HFFc6 (cell line): ENCODE measurements at regions not wholly inside any gene's neighbourhood (a gene's known extent, or its start where the extent isn't known, plus 50 kb on each side); places are given as distances from the start of the nearest gene placed in this dataset.

Experiments used
- DNase-seq: peaks from one replicate; pipeline ENCODE4 v3.0.0-alpha.2; 2018
- H3K27ac Mint-ChIP-seq: 2 replicates; pipeline ENCODE4 v1.8.0; 2020; ENCODE audit warnings: mild to moderate bottlenecking, mixed read lengths
- H3K27me3 Mint-ChIP-seq: 2 replicates; pipeline ENCODE4 v1.8.0; 2021; ENCODE audit warnings: mild to moderate bottlenecking, moderate library complexity, mixed read lengths; ENCODE audit not compliant: insufficient read depth
- H3K36me3 Mint-ChIP-seq: 2 replicates; pipeline ENCODE4 v1.8.0; 2021; ENCODE audit warnings: low read depth, mixed read lengths
- H3K4me1 Mint-ChIP-seq: 2 replicates; pipeline ENCODE4 v1.8.0; 2020; ENCODE audit warnings: low read depth, mixed read lengths
- H3K4me3 Mint-ChIP-seq: 2 replicates; pipeline ENCODE4 v1.8.0; 2020; ENCODE audit warnings: mild to moderate bottlenecking, moderate library complexity, mixed read lengths
- H3K9me3 Mint-ChIP-seq: 2 replicates; pipeline ENCODE4 v1.8.0; 2020; ENCODE audit warnings: mild to moderate bottlenecking, mixed read lengths
- TF ChIP-seq, protein P1 (sequence below): fragments of 200-600 bp; sonication (generic); IDR thresholded peaks from 2 replicates; pipeline ENCODE4 v1.5.0; 2021; ENCODE audit warnings: antibody characterized with exemption, mild to moderate bottlenecking

DNA sequence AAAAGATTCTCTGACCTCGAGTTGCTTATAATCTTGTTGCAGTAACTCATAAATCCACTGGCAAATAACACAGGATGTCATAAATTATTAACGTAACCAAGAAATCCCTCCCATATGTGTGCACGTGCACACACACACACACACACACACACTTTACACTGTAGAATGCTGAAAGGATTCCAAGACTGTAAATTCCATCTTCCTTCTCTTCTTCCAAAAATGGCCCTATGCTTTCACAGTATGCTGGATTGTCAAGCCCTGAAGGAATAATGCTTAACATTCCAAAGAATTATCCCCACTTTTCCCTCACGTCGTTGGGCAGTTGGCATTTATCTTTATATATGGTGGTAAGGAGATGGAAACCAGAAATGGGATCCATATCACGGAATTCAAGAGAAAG is 117.5 kb upstream of the CRIM1 start:
- Mint-ChIP-seq H3K27ac (no peak overlapping the region), H3K4me1 (peaks cover 6% of the 10 kb centered on the region), H3K27me3 (peaks cover 2% of the 10 kb centered on the region), H3K9me3 (no peaks in the 10 kb centered on the region), H3K4me3 (no peak overlapping the region), H3K36me3 (no peaks in the 10 kb centered on the region)
- TF ChIP-seq, protein P1, sequence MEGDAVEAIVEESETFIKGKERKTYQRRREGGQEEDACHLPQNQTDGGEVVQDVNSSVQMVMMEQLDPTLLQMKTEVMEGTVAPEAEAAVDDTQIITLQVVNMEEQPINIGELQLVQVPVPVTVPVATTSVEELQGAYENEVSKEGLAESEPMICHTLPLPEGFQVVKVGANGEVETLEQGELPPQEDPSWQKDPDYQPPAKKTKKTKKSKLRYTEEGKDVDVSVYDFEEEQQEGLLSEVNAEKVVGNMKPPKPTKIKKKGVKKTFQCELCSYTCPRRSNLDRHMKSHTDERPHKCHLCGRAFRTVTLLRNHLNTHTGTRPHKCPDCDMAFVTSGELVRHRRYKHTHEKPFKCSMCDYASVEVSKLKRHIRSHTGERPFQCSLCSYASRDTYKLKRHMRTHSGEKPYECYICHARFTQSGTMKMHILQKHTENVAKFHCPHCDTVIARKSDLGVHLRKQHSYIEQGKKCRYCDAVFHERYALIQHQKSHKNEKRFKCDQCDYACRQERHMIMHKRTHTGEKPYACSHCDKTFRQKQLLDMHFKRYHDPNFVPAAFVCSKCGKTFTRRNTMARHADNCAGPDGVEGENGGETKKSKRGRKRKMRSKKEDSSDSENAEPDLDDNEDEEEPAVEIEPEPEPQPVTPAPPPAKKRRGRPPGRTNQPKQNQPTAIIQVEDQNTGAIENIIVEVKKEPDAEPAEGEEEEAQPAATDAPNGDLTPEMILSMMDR, result no peak
- DNase-seq, result no peak

DNA sequence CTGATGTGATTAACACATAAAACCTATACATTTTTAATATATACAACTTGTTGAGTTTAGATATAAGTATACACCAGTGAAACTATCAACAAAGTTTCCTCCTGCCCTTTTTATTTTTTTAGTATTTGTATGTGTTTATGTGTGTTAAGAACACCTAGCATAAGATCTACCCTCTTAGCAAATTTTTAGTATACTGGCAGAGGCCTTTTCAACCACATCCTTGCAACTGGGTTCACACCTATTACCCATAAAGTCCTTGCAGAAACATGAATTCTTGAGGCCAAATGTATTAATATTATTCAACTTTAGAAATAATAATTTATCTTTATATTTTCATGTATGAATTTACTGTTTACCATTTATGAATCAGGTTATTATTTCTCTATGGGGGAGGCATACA is 119.7 kb upstream of the CRIM1 start:
- Mint-ChIP-seq H3K27ac (no peak overlapping the region), H3K4me1 (peaks cover 6% of the 10 kb centered on the region), H3K9me3 (no peaks in the 10 kb centered on the region), H3K4me3 (no peak overlapping the region), H3K36me3 (no peaks in the 10 kb centered on the region), H3K27me3 (peaks cover 2% of the 10 kb centered on the region)
- TF ChIP-seq, protein P1, result no peak
- DNase-seq, result no peak

DNA sequence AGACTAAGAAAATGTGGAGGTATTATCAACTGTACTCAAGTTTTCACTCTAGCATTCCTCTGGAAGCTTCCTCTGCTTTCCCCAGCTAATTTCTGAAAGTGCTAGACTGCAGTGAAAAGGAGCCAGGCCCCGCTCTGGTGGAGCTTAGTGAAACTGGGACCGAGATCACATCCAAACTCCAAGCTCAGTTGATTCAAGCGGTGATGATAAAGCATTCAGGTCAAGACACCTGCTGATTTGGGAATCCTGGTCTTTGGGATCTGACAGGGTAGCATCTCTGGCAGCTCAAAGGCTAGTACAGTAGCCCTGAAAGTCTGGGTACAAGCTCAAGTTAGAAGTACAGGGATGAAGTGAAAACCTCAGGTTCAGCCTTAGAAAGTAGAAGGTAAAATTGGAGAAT is 120.2 kb upstream of the CRIM1 start:
- Mint-ChIP-seq H3K27ac (no peak overlapping the region), H3K27me3 (peaks cover 2% of the 10 kb centered on the region), H3K9me3 (no peaks in the 10 kb centered on the region), H3K36me3 (no peaks in the 10 kb centered on the region), H3K4me1 (peaks cover 4% of the 10 kb centered on the region), H3K4me3 (no peak overlapping the region)
- TF ChIP-seq, protein P1, result no peak
- DNase-seq, result no peak

DNA sequence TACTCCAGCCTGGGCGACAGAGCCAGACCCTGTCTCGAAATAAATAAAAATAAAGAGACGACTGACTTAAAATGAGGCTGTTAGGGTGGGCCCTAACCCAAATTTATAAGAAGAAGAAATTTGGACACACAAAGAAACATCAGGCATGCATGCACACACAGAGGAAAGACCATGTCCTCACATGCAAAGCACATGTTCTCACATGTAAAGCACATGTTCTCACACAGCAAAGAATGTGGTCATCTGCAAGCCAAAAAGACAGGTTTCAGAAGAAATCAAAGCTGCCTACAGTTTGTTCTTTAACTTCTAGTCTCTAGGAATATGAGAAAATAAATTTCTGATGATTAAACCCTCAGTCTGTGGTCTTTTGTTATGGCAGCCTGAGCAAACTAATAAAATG is 132.3 kb upstream of the CRIM1 start:
- no peaks in the 10 kb centered on the region; the same call in 1 of the 2 replicates for H3K9me3 Mint-ChIP-seq
- no peak for DNase-seq
- no peaks in the 10 kb centered on the region for H3K36me3 Mint-ChIP-seq
- H3K4me3 Mint-ChIP-seq, result no peak overlapping the region
- peaks cover 2% of the 10 kb centered on the region; the same call in 1 of the 2 replicates for H3K27me3 Mint-ChIP-seq
- no peak overlapping the region for H3K27ac Mint-ChIP-seq
- H3K4me1 Mint-ChIP-seq, result no peaks in the 10 kb centered on the region
- TF ChIP-seq, protein P1, result no peak

DNA sequence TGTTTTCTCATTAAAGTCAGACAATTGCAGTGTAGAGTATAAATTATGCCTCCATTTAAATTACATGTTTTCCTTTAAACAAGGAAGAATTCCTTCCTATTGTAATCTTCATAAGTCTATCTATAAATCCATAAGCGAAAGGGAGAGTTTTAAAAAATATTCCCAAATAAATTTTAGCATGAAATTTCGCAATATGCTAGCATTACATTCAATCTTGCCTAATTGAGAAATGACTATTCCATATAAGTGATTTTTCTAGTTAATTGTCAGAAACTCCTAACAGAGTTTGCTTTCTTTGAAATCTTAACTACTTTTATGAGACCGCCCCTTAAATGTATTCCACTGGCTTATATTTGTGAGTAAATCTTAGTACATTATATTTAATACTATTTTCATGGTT is 133.1 kb upstream of the CRIM1 start:
- no peak overlapping the region for H3K27ac Mint-ChIP-seq
- no peak overlapping the region for H3K4me3 Mint-ChIP-seq
- TF ChIP-seq, protein P1, result no peak
- H3K36me3 Mint-ChIP-seq, result no peaks in the 10 kb centered on the region
- H3K27me3 Mint-ChIP-seq, result peaks cover 2% of the 10 kb centered on the region; the same call in 1 of the 2 replicates
- no peak for DNase-seq
- H3K4me1 Mint-ChIP-seq, result no peaks in the 10 kb centered on the region
- no peaks in the 10 kb centered on the region; the same call in 1 of the 2 replicates for H3K9me3 Mint-ChIP-seq

DNA sequence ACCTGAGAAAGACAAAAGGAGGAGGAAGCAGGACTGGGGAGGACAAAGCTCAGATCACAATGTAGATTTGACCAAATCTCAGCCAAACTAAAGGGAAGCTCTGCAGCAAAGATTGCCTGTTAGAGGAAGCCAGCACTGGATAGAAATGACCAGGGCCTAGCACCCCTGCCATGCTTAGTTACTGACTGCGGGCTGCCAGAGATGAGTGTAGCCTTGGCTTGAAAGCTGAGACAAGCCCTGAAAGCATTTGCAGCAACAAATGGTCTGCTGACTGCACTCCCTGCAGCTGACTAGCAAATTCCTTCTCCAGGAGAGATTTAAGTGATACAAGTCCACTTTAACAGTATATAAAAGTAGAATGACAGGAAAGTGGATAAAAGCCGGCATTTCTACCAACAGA is 140.9 kb upstream of the CRIM1 start:
- Mint-ChIP-seq H3K27me3 (peaks cover 5% of the 10 kb centered on the region; the same call in 1 of the 2 replicates), H3K36me3 (no peaks in the 10 kb centered on the region)

More for the DNA sequence above, 140.9 kb upstream of the CRIM1 start:
- Mint-ChIP-seq H3K4me1 (no peaks in the 10 kb centered on the region), H3K9me3 (no peaks in the 10 kb centered on the region; the same call in 1 of the 2 replicates), H3K4me3 (no peak overlapping the region), H3K27ac (no peak overlapping the region)
- no peak for DNase-seq
- TF ChIP-seq, protein P1, result no peak
